Nephron (organoid): ENCODE measurements at regions not wholly inside any gene's neighbourhood (a gene's known extent, or its start where the extent isn't known, plus 50 kb on each side); places are given as distances from the start of the nearest gene placed in this dataset.
"Not testable (repeated sequence)": the region's sequence is repeated elsewhere in the genome, so short reads cannot be mapped to it uniquely, and the experiment has no call there.

Source experiments
- H3K27ac Mint-ChIP-seq, 3 experiments: 2 replicates each; pipeline ENCODE4 v1.8.0; 2020; ENCODE audit warnings: mixed read lengths in 3 of 3, mild to moderate bottlenecking in 2 of 3, moderate library complexity in 1 of 3
- H3K27me3 Mint-ChIP-seq: 2 replicates; pipeline ENCODE4 v1.8.0; 2021; ENCODE audit warnings: low read depth, mild to moderate bottlenecking, moderate library complexity, mixed read lengths
- H3K36me3 Mint-ChIP-seq: 2 replicates; pipeline ENCODE4 v1.8.0; 2020; ENCODE audit warnings: low read depth, mixed read lengths
- H3K4me1 Mint-ChIP-seq: 2 replicates; pipeline ENCODE4 v1.8.0; 2020; ENCODE audit warnings: mixed read lengths
- H3K4me3 Mint-ChIP-seq, 3 experiments: 2 replicates each; pipeline ENCODE4 v1.8.0; 2020; ENCODE audit warnings: mild to moderate bottlenecking in 3 of 3, mixed read lengths in 3 of 3, moderate library complexity in 2 of 3
- H3K9me3 Mint-ChIP-seq: 2 replicates; pipeline ENCODE4 v1.8.0; 2020; ENCODE audit warnings: mixed read lengths
- CTCF ChIP-seq, 3 experiments: fragments of 200-600 bp; sonication (generic); IDR thresholded peaks; one replicate each; pipeline ENCODE4 v1.5.0; 2021; ENCODE audit warnings: antibody characterized with exemption in 3 of 3; ENCODE audit not compliant: unreplicated experiment in 3 of 3

- Mint-ChIP-seq H3K4me1 (peaks cover 6% of the 10 kb centered on the region), H3K4me3 (no peak overlapping the region), H3K9me3 (peaks cover 12% of the 10 kb centered on the region), H3K27me3 (peaks cover 10% of the 10 kb centered on the region), H3K36me3 (no peaks in the 10 kb centered on the region), H3K27ac (no peak overlapping the region)
- no peak for TF ChIP-seq CTCF (IDR thresholded peaks at IDR 0.05; ENCODE audit: unreplicated experiment in 3 of 3)
These were observed 115.3 kb upstream of the RUNX1 start for GRCh38 chr21:35164380-35164779.

- H3K4me3 Mint-ChIP-seq: no peak overlapping the region
- peaks cover 18% of the 10 kb centered on the region for H3K9me3 Mint-ChIP-seq
- peaks cover 10% of the 10 kb centered on the region for H3K27me3 Mint-ChIP-seq
- no peaks in the 10 kb centered on the region for H3K36me3 Mint-ChIP-seq
- peaks cover 3% of the 10 kb centered on the region for H3K4me1 Mint-ChIP-seq
- no peak for TF ChIP-seq CTCF (IDR thresholded peaks at IDR 0.05; ENCODE audit: unreplicated experiment in 3 of 3)
- no peak overlapping the region for H3K27ac Mint-ChIP-seq
These were observed 114.3 kb upstream of the RUNX1 start for GRCh38 chr21:35163411-35163810.

GRCh38 chr21:35162831-35163230 lies 113.7 kb upstream of the RUNX1 start:
- Mint-ChIP-seq H3K4me3 (no peak overlapping the region), H3K27ac (no peak overlapping the region), H3K36me3 (no peaks in the 10 kb centered on the region), H3K9me3 (peaks cover 18% of the 10 kb centered on the region), H3K27me3 (peaks cover 10% of the 10 kb centered on the region), H3K4me1 (no peaks in the 10 kb centered on the region)
- TF ChIP-seq CTCF (IDR thresholded peaks at IDR 0.05; ENCODE audit: unreplicated experiment in 3 of 3): no peak

GRCh38 chr21:35159881-35160280 lies 110.8 kb upstream of the RUNX1 start:
- H3K4me1 Mint-ChIP-seq: no peaks in the 10 kb centered on the region
- no peak for TF ChIP-seq CTCF (IDR thresholded peaks at IDR 0.05; ENCODE audit: unreplicated experiment in 3 of 3)
- H3K9me3 Mint-ChIP-seq: peaks cover 28% of the 10 kb centered on the region
- no peak overlapping the region for H3K27ac Mint-ChIP-seq
- no peak overlapping the region for H3K4me3 Mint-ChIP-seq
- H3K27me3 Mint-ChIP-seq: peaks cover 7% of the 10 kb centered on the region
- no peaks in the 10 kb centered on the region for H3K36me3 Mint-ChIP-seq

GRCh38 chr21:35157374-35157773 lies 108.3 kb upstream of the RUNX1 start:
- H3K4me3 Mint-ChIP-seq, H3K27me3 Mint-ChIP-seq, H3K4me1 Mint-ChIP-seq, H3K27ac Mint-ChIP-seq, H3K36me3 Mint-ChIP-seq: not testable (repeated sequence)
- peaks cover 23% of the 10 kb centered on the region for H3K9me3 Mint-ChIP-seq

- Mint-ChIP-seq H3K36me3 (no peaks in the 10 kb centered on the region), H3K27me3 (peaks cover 4% of the 10 kb centered on the region), H3K9me3 (peaks cover 23% of the 10 kb centered on the region), H3K27ac (no peak overlapping the region), H3K4me1 (no peaks in the 10 kb centered on the region), H3K4me3 (no peak overlapping the region)
- no peak for TF ChIP-seq CTCF (IDR thresholded peaks at IDR 0.05; ENCODE audit: unreplicated experiment in 3 of 3)
These were observed 107.5 kb upstream of the RUNX1 start for GRCh38 chr21:35156293-35157278.
